IMR-90 (cell line): ENCODE measurements at regions not wholly inside any gene's neighbourhood (a gene's known extent, or its start where the extent isn't known, plus 50 kb on each side); places are given as distances from the start of the nearest gene placed in this dataset.

Source experiments
- ATAC-seq: fragments of 200-7000 bp; cut with Tn5 transposase; 2 replicates; pipeline ENCODE4 v1.9.1; 2020; ENCODE audit warnings: low read depth, mild to moderate bottlenecking, moderate library complexity
- BruUV-seq: library from RNA; stranded (reverse); fragments of 400-500 nt; replicated peaks from 2 replicates; lab custom pipeline; 2021; lab: Mats Ljungman, UMichigan
- CTCF ChIA-PET: fragments of 300-600 bp; formaldehyde crosslinking; extraction: SDS; loops from one replicate; lab custom pipeline; 2021; ENCODE audit warnings: antibody characterized with exemption; lab: Yijun Ruan, JAX
- POLR2A ChIA-PET: fragments of 300-600 bp; sonication (Branson Sonifier 250); formaldehyde crosslinking; loops from one replicate; lab custom pipeline; 2022; ENCODE audit warnings: antibody characterized with exemption; ENCODE audit not compliant: unreplicated experiment; lab: Charles Lee
- DNase-seq: peaks from one replicate; pipeline ENCODE4 v3.0.0; 2013
- H2AFZ ChIP-seq: replicated peaks from 2 replicates; pipeline ENCODE3; 2013; ENCODE audit warnings: low read length, mild to moderate bottlenecking; ENCODE audit not compliant: poor library complexity
- H2AK5ac ChIP-seq: 2 replicates; pipeline ENCODE4 v1.6.1; 2013; ENCODE audit warnings: low read depth, low read length, inconsistent platforms
- H2AK9ac ChIP-seq: replicated peaks from 2 replicates; pipeline ENCODE3; 2013; ENCODE audit warnings: mild to moderate bottlenecking, low read depth, low read length, moderate library complexity; ENCODE audit not compliant: poor library complexity
- H2BK120ac ChIP-seq: 2 replicates; pipeline ENCODE4 v1.6.1; 2013; ENCODE audit warnings: low read depth, low read length, inconsistent platforms
- H2BK15ac ChIP-seq: 3 replicates; pipeline ENCODE4 v1.6.1; 2013; ENCODE audit warnings: low read depth, low read length, inconsistent platforms
- H2BK20ac ChIP-seq: 2 replicates; pipeline ENCODE4 v1.6.1; 2013; ENCODE audit warnings: low read depth, mild to moderate bottlenecking, inconsistent platforms, low read length, moderate library complexity
- H2BK5ac ChIP-seq: 2 replicates; pipeline ENCODE4 v1.6.1; 2013; ENCODE audit warnings: mild to moderate bottlenecking, low read depth, low read length, inconsistent platforms; ENCODE audit not compliant: poor library complexity, severe bottlenecking
- H3K14ac ChIP-seq: replicated peaks from 2 replicates; pipeline ENCODE4 v1.6.1; 2013; ENCODE audit warnings: low read depth, low read length, inconsistent platforms
- H3K18ac ChIP-seq: 2 replicates; pipeline ENCODE4 v1.6.1; 2013; ENCODE audit warnings: low read depth, low read length, control low read depth
- H3K23ac ChIP-seq: 2 replicates; pipeline ENCODE4 v1.6.1; 2013; ENCODE audit warnings: low read depth, low read length, inconsistent platforms
- H3K27ac ChIP-seq: 2 replicates; pipeline ENCODE4 v1.5.1; 2013; ENCODE audit warnings: mild to moderate bottlenecking, control low read depth, low read length; ENCODE audit not compliant: insufficient read depth
- H3K27me3 ChIP-seq: 2 replicates; pipeline ENCODE4 v1.6.1; 2013; ENCODE audit warnings: low read length; ENCODE audit not compliant: control insufficient read depth, insufficient read depth
- H3K36me3 ChIP-seq: 2 replicates; pipeline ENCODE4 v1.6.1; 2013; ENCODE audit warnings: low read length, mixed read lengths; ENCODE audit not compliant: control insufficient read depth, insufficient read depth
- H3K4ac ChIP-seq: 2 replicates; pipeline ENCODE4 v1.6.1; 2013; ENCODE audit warnings: low read depth, low read length, inconsistent platforms
- H3K4me1 ChIP-seq: 2 replicates; pipeline ENCODE4 v1.6.1; 2013; ENCODE audit warnings: low read length, mixed read lengths; ENCODE audit not compliant: control insufficient read depth, insufficient read depth
- H3K4me2 ChIP-seq: 2 replicates; pipeline ENCODE4 v1.6.1; 2013; ENCODE audit warnings: low read depth, mild to moderate bottlenecking, control low read depth, low read length, moderate library complexity
- H3K4me3 ChIP-seq: 2 replicates; pipeline ENCODE4 v1.5.1; 2013; ENCODE audit warnings: low read depth, mild to moderate bottlenecking, control low read depth, low read length, moderate library complexity; ENCODE audit not compliant: insufficient read depth
- H3K56ac ChIP-seq: 2 replicates; pipeline ENCODE4 v1.6.1; 2013; ENCODE audit warnings: low read length, inconsistent platforms; ENCODE audit not compliant: insufficient read depth; ENCODE audit errors: extremely low read depth
- H3K79me1 ChIP-seq, 2 experiments: 2 replicates each; pipeline ENCODE4 v1.6.1; 2013; ENCODE audit warnings: low read length in 2 of 2, inconsistent platforms in 1 of 2, low read depth in 1 of 2
- H3K9ac ChIP-seq: 2 replicates; pipeline ENCODE4 v1.6.1; 2013; ENCODE audit warnings: low read depth, low read length, control low read depth
- H3K9me1 ChIP-seq: 2 replicates; pipeline ENCODE4 v1.6.1; 2013; ENCODE audit warnings: low read length, inconsistent platforms; ENCODE audit not compliant: insufficient read depth
- H3K9me3 ChIP-seq: 2 replicates; pipeline ENCODE4 v1.6.1; 2013; ENCODE audit warnings: low read length; ENCODE audit not compliant: control insufficient read depth, insufficient read depth
- H4K20me1 ChIP-seq: 2 replicates; pipeline ENCODE4 v1.6.1; 2013; ENCODE audit warnings: low read length, inconsistent platforms; ENCODE audit not compliant: insufficient read depth
- H4K5ac ChIP-seq: 2 replicates; pipeline ENCODE4 v1.6.1; 2013; ENCODE audit warnings: mild to moderate bottlenecking, low read depth, low read length, control low read depth
- H4K8ac ChIP-seq, 2 experiments: 2 replicates each; pipeline ENCODE4 v1.6.1; 2013; ENCODE audit warnings: low read depth in 2 of 2, low read length in 2 of 2, control low read depth in 1 of 2, inconsistent platforms in 1 of 2
- H4K91ac ChIP-seq: 2 replicates; pipeline ENCODE4 v1.6.1; 2013; ENCODE audit warnings: low read depth, low read length, inconsistent platforms; ENCODE audit not compliant: insufficient read depth
- BHLHE40 ChIP-seq: fragments of 150-350 bp; IDR thresholded peaks from 2 replicates; pipeline ENCODE4 v1.6.1; 2016; ENCODE audit warnings: mild to moderate bottlenecking, low read depth, low read length
- CEBPB ChIP-seq: IDR thresholded peaks from 2 replicates; pipeline ENCODE4 v1.6.1; 2012; ENCODE audit warnings: low read depth, low read length, improper control_type of control experiment
- CHD1 ChIP-seq: IDR thresholded peaks from 2 replicates; pipeline ENCODE4 v1.6.1; 2012; ENCODE audit warnings: low read depth, low read length, improper control_type of control experiment
- CTCF ChIP-seq: conservative IDR thresholded peaks from 2 replicates; pipeline ENCODE4 v1.5.1; 2012; ENCODE audit warnings: mild to moderate bottlenecking, low read depth, low read length, improper control_type of control experiment
- FOS ChIP-seq: fragments of 150-350 bp; IDR thresholded peaks from 2 replicates; pipeline ENCODE4 v1.6.1; 2016; ENCODE audit warnings: low read depth, low read length
- MAFK ChIP-seq: IDR thresholded peaks from 2 replicates; pipeline ENCODE4 v1.6.1; 2012; ENCODE audit warnings: low read depth, low read length, improper control_type of control experiment
- MAZ ChIP-seq: IDR thresholded peaks from 2 replicates; pipeline ENCODE4 v1.6.1; 2012; ENCODE audit warnings: low read depth, mild to moderate bottlenecking, low read length, improper control_type of control experiment, moderate library complexity, borderline replicate concordance
- MXI1 ChIP-seq: IDR thresholded peaks from 2 replicates; pipeline ENCODE4 v1.6.1; 2012; ENCODE audit warnings: low read depth, mild to moderate bottlenecking, low read length, moderate library complexity, borderline replicate concordance
- POLR2A ChIP-seq: IDR thresholded peaks from 2 replicates; pipeline ENCODE4 v1.6.1; 2012; ENCODE audit warnings: mild to moderate bottlenecking, low read depth, low read length
- RAD21 ChIP-seq: IDR thresholded peaks from 2 replicates; pipeline ENCODE4 v1.6.1; 2012; ENCODE audit warnings: low read length, improper control_type of control experiment
- SMC3 ChIP-seq: fragments of 150-350 bp; IDR thresholded peaks from 2 replicates; pipeline ENCODE4 v1.6.1; 2016; ENCODE audit warnings: low read depth, mild to moderate bottlenecking, antibody characterized with exemption, low read length, moderate library complexity
- WGBS, 2 experiments: methylation state at CpG; one replicate each; pipeline versions ENCODE4 v1.1.5 to v1.1.7; 2013; ENCODE audit warnings: missing lambda C conversion rate in 2 of 2; ENCODE audit not compliant: insufficient read length in 1 of 2; ENCODE audit errors: extremely low coverage in 2 of 2; 5-methylcytosine and 5-hydroxymethylcytosine counted together
- dilution Hi-C: fragments of 300-500 bp; cut with HindIII; formaldehyde crosslinking; loops from one replicate; pipeline ENCODE4 v1.14.3; 2018; ENCODE audit warnings: low sequenced_read_pairs; ENCODE audit not compliant: unreplicated experiment
- in situ Hi-C: fragments of 300-500 bp; cut with MboI; formaldehyde crosslinking; loops from 3 replicates; pipeline ENCODE4 v1.14.3; 2019; ENCODE audit warnings: low sequenced_read_pairs, inconsistent platforms, mixed read lengths
- intact Hi-C: fragments of 100-400 bp; cut with micrococcal nuclease; formaldehyde crosslinking; loops from 2 replicates; pipeline ENCODE4 v1.10.0; 2022
- TF ChIP-seq, protein P1 (sequence below): fragments of 150-350 bp; IDR thresholded peaks from 2 replicates; pipeline ENCODE4 v1.6.1; 2016; ENCODE audit warnings: low read depth, mild to moderate bottlenecking, low read length, moderate library complexity, borderline replicate concordance

DNA sequence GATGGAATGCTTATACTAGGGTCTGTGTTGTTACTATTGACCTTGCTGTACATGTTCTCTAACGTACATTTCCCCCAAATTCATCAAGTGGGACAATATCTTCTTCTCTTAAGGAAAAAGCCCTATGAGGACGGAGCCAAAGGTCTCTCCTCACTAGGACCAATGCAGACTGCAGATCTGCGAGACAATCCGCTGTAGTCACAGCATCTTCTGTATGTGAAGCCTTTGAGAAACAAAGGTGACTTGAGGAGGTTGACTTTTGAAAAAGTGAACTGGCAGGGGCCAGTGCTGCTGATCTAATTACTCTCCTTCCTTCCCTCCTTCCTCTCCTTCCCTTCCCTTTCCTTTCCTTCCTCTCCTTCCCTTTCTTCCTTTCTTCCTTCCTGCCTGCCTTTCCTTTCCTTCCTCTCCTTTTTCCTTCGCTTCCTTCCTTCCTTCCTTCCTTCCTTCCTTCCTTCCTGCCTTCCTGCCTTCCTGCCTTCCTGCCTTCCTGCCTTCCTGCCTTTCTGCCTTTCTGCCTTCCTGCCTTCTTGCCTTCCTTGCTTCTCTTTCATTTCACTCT is 71.1 kb upstream of the BASP1 start:
- H2BK120ac ChIP-seq, result 0 out of 2 replicates have a peak overlapping the region, but pooled peaks have one; percentile 30
- no peaks in the 10 kb centered on the region for H3K9me3 ChIP-seq
- no peaks in the 10 kb centered on the region for H3K79me1 ChIP-seq
- H4K5ac ChIP-seq, result peak overlapping the region; percentile 22; the same call in 1 of the 2 replicates
- BruUV-seq, result no TSS peak
- H4K8ac ChIP-seq, result peak overlapping the region in 1 of 2 experiments; percentile 39; a peak in 1 of 4 replicates
- 100% methylated on average over 1 of the region's 5 CpGs; no CpG with 5 or more reads in 1 of the 2 experiments for WGBS, 2 experiments
- H3K4me1 ChIP-seq, result peaks cover 15% of the 10 kb centered on the region
- intact Hi-C loops (no loop called here), dilution Hi-C loops (no loop called here), in situ Hi-C loops (no loop called here)
- ChIA-PET CTCF (no interaction called here), POLR2A (no interaction called here)
- H2BK15ac ChIP-seq, result peak overlapping the region; percentile 44; the same call in 2 of the 3 replicates
- H4K20me1 ChIP-seq, result no peaks in the 10 kb centered on the region
- H3K56ac ChIP-seq, result no peak overlapping the region
- peaks cover 4% of the 10 kb centered on the region; the same call in 1 of the 2 replicates for H3K9me1 ChIP-seq
- peak overlapping the region; percentile 24 for H2BK5ac ChIP-seq
- peak overlapping the region; percentile 74; the same call in 1 of the 2 replicates for H3K18ac ChIP-seq
- H3K14ac ChIP-seq, result peak overlapping the region; percentile 56
- H3K36me3 ChIP-seq, result no peaks in the 10 kb centered on the region
- ATAC-seq (no peak), DNase-seq (no peak)
- no peak overlapping the region; the same call in 1 of the 2 replicates for H3K4me2 ChIP-seq
- H2AK9ac ChIP-seq, result peak overlapping the region; percentile 86
- peak overlapping the region; percentile 34 for H4K91ac ChIP-seq
- peak overlapping the region; percentile 55 for H3K4ac ChIP-seq
- no peak overlapping the region for H3K27ac ChIP-seq
- no peaks in the 10 kb centered on the region for H3K27me3 ChIP-seq
- TF ChIP-seq MAFK, result no peak
- no peak for TF ChIP-seq MAZ
- no peak for TF ChIP-seq SMC3
- TF ChIP-seq CEBPB, result no peak
- TF ChIP-seq MXI1, result no peak
- TF ChIP-seq BHLHE40, result no peak
- no peak for TF ChIP-seq FOS
- TF ChIP-seq POLR2A, result no peak
- TF ChIP-seq, protein P1, sequence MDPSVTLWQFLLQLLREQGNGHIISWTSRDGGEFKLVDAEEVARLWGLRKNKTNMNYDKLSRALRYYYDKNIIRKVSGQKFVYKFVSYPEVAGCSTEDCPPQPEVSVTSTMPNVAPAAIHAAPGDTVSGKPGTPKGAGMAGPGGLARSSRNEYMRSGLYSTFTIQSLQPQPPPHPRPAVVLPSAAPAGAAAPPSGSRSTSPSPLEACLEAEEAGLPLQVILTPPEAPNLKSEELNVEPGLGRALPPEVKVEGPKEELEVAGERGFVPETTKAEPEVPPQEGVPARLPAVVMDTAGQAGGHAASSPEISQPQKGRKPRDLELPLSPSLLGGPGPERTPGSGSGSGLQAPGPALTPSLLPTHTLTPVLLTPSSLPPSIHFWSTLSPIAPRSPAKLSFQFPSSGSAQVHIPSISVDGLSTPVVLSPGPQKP, result no peak
- no peak for TF ChIP-seq CHD1
- TF ChIP-seq RAD21, result no peak
- no peak for TF ChIP-seq CTCF
- no peak overlapping the region for H3K4me3 ChIP-seq
- peak overlapping the region; percentile 86 for H2AK5ac ChIP-seq
- H3K23ac ChIP-seq, result peak overlapping the region; percentile 31; the same call in 1 of the 2 replicates
- H2BK20ac ChIP-seq, result no peak overlapping the region
- H2AFZ ChIP-seq, result no peak overlapping the region
- H3K9ac ChIP-seq, result no peak overlapping the region
